Type B pancreatic cell (in vitro differentiated cells): ENCODE measurements at regions not wholly inside any gene's neighbourhood (a gene's known extent, or its start where the extent isn't known, plus 50 kb on each side); places are given as distances from the start of the nearest gene placed in this dataset.

Source experiments
- DNase-seq: peaks from one replicate; pipeline ENCODE4 v3.0.0; 2021; ENCODE audit warnings: mixed read lengths; ENCODE audit not compliant: unreplicated experiment; ENCODE audit errors: extremely low spot score
- H3K27ac Mint-ChIP-seq: 2 replicates; pipeline ENCODE4 v1.8.0; 2021; ENCODE audit warnings: mild to moderate bottlenecking, mixed read lengths
- H3K27me3 Mint-ChIP-seq: 2 replicates; pipeline ENCODE4 v1.8.0; 2021; ENCODE audit warnings: mixed read lengths
- H3K36me3 Mint-ChIP-seq: 2 replicates; pipeline ENCODE4 v1.8.0; 2021; ENCODE audit warnings: mixed read lengths
- H3K4me1 Mint-ChIP-seq: one replicate; pipeline ENCODE4 v1.8.0; 2021; ENCODE audit warnings: mixed read lengths; ENCODE audit not compliant: unreplicated experiment
- H3K4me3 Mint-ChIP-seq: 2 replicates; pipeline ENCODE4 v1.8.0; 2021; ENCODE audit warnings: mild to moderate bottlenecking, mixed read lengths
- H3K9me3 Mint-ChIP-seq: 2 replicates; pipeline ENCODE4 v1.8.0; 2021; ENCODE audit warnings: mixed read lengths
- TF ChIP-seq, protein P1 (sequence below): fragments of 200-600 bp; sonication (generic); conservative IDR thresholded peaks from 2 replicates; pipeline ENCODE4 v1.5.0; 2021; ENCODE audit warnings: antibody characterized with exemption, mild to moderate bottlenecking

DNA sequence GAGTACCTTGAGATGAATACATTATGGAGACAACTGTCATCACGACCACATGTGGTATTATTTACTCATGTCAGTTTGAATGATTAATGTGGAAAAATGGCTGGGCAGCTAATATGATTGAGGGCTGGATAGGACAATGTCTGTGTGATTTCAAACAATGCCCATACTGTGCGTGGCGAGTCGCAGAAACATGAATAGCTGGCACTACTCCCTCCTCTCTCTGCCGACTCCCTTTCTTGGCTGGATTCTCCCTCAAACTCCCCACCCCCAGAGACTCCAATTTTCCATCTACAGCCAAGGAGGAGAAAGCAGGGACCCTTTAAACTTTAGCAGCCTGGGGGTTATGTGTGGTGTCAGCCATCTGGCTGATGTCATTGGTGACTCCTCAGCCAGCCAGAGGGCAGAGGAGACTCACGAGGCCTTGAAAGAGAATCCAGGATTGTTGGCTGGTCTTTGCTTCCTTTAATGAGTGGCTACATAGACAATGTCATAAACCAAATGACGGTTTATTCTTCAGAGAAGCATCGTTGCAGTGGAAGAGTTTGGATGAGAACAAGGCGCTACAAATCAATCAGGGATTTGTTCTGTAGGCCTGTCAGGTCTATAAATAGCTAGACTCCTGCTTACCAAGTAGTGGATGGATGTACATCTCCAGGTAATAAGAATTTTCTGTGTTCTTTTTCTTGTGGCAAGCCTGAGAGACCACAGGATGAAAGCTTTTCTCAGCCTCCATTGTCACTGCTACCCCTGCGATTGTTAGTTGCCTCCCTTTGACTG, 165.6 kb downstream of the DLEU7 start:
- Mint-ChIP-seq H3K4me3 (no peak overlapping the region), H3K4me1 (peaks cover 23% of the 10 kb centered on the region), H3K9me3 (no peaks in the 10 kb centered on the region), H3K27me3 (peaks cover 3% of the 10 kb centered on the region), H3K36me3 (peaks cover 1% of the 10 kb centered on the region), H3K27ac (no peak overlapping the region)
- DNase-seq, result no peak
- TF ChIP-seq, protein P1, sequence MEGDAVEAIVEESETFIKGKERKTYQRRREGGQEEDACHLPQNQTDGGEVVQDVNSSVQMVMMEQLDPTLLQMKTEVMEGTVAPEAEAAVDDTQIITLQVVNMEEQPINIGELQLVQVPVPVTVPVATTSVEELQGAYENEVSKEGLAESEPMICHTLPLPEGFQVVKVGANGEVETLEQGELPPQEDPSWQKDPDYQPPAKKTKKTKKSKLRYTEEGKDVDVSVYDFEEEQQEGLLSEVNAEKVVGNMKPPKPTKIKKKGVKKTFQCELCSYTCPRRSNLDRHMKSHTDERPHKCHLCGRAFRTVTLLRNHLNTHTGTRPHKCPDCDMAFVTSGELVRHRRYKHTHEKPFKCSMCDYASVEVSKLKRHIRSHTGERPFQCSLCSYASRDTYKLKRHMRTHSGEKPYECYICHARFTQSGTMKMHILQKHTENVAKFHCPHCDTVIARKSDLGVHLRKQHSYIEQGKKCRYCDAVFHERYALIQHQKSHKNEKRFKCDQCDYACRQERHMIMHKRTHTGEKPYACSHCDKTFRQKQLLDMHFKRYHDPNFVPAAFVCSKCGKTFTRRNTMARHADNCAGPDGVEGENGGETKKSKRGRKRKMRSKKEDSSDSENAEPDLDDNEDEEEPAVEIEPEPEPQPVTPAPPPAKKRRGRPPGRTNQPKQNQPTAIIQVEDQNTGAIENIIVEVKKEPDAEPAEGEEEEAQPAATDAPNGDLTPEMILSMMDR, result no peak

GRCh38 chr13:50678464-50679162, 164.9 kb downstream of the DLEU7 start:
- no peaks in the 10 kb centered on the region for H3K9me3 Mint-ChIP-seq
- H3K4me3 Mint-ChIP-seq, result no peak overlapping the region
- H3K27me3 Mint-ChIP-seq, result peaks cover 3% of the 10 kb centered on the region
- H3K27ac Mint-ChIP-seq, result no peak overlapping the region
- TF ChIP-seq, protein P1, result no peak
- peaks cover 26% of the 10 kb centered on the region for H3K4me1 Mint-ChIP-seq
- H3K36me3 Mint-ChIP-seq, result peaks cover 3% of the 10 kb centered on the region
- no peak for DNase-seq

DNA sequence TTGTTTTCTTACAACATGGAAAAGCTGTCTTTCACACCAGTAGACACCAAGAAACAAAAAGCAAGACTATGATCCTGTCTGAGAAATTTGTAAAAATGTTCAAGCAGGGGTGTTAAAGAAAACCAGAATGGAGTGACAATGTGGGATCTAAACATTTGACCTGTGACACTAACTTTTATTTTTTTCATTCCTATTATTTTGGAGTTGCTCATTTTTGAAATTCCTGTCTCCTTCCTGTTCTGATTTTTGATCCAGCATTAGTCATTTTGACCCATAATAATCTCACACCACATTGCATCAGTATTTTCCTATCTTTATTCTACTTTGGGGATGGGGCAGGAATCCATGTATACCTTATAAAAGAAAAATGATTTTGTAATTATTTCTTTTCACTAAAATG, 164.2 kb downstream of the DLEU7 start:
- Mint-ChIP-seq H3K36me3 (peaks cover 3% of the 10 kb centered on the region), H3K9me3 (no peaks in the 10 kb centered on the region), H3K27ac (no peak overlapping the region)

GRCh38 chr13:50682002-50682401, 161.5 kb downstream of the DLEU7 start:
- Mint-ChIP-seq H3K4me1 (peaks cover 29% of the 10 kb centered on the region), H3K27ac (no peak overlapping the region), H3K9me3 (no peaks in the 10 kb centered on the region), H3K27me3 (no peaks in the 10 kb centered on the region), H3K4me3 (no peak overlapping the region), H3K36me3 (peaks cover 3% of the 10 kb centered on the region)
- DNase-seq, result no peak
- TF ChIP-seq, protein P1, result no peak

More for the DNA sequence above, 164.2 kb downstream of the DLEU7 start:
- Mint-ChIP-seq H3K4me3 (no peak overlapping the region), H3K4me1 (peaks cover 26% of the 10 kb centered on the region), H3K27me3 (peaks cover 3% of the 10 kb centered on the region)
- no peak for DNase-seq
- TF ChIP-seq, protein P1, result no peak

DNA sequence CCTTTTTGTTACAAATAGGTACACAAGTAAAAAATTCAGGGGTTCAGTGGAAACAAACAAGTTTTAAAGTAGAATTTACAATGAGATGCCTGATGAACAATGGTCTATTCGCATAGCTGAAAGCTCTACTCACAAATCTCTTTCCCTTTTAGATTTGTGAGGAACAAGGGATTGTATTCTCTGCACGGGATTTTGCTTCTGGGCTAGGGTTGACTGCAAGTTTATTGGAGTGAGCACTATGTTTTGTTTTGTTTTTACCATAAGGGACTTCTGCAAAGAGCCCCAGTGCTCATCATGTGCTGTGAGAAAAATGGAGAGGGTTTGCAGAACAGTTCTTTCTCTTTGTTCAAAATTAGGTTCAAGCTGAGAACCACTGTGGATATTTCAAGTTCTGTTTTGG, 160.5 kb downstream of the DLEU7 start:
- Mint-ChIP-seq H3K36me3 (peaks cover 3% of the 10 kb centered on the region), H3K27me3 (no peaks in the 10 kb centered on the region), H3K4me1 (peaks cover 21% of the 10 kb centered on the region), H3K4me3 (peak overlapping the region; percentile 27), H3K9me3 (no peaks in the 10 kb centered on the region), H3K27ac (no peak overlapping the region)
- no peak for DNase-seq
- TF ChIP-seq, protein P1, result no peak
